Mononuclear cell (primary cell): ENCODE measurements at regions not wholly inside any gene's neighbourhood (a gene's known extent, or its start where the extent isn't known, plus 50 kb on each side); places are given as distances from the start of the nearest gene placed in this dataset.
"Not testable (repeated sequence)": the region's sequence is repeated elsewhere in the genome, so short reads cannot be mapped to it uniquely, and the experiment has no call there.

Experiments
- H3K27me3 ChIP-seq: 2 replicates; pipeline ENCODE4 v1.6.0; 2011; ENCODE audit warnings: low read length, control low read depth; ENCODE audit not compliant: insufficient read depth
- H3K4me1 ChIP-seq: 2 replicates; pipeline ENCODE4 v1.5.1; 2011; ENCODE audit warnings: mild to moderate bottlenecking, low read length, control low read depth; ENCODE audit not compliant: insufficient read depth
- H3K4me3 ChIP-seq: 2 replicates; pipeline ENCODE4 v1.5.1; 2011; ENCODE audit warnings: mild to moderate bottlenecking, low read length, moderate library complexity
- H3K9me3 ChIP-seq: 2 replicates; pipeline ENCODE4 v1.5.1; 2011; ENCODE audit warnings: low read depth, mild to moderate bottlenecking, control low read depth, low read length

- peaks cover 9% of the 10 kb centered on the region for H3K4me1 ChIP-seq
- H3K4me3 ChIP-seq: no peak overlapping the region
- no peaks in the 10 kb centered on the region for H3K9me3 ChIP-seq
- H3K27me3 ChIP-seq: no peaks in the 10 kb centered on the region
Measured at GRCh38 chr2:193267496-193268002, 1072.8 kb upstream of the TMEFF2 start.

GRCh38 chr2:193253014-193253530 lies 1058.3 kb upstream of the TMEFF2 start:
- H3K4me1 ChIP-seq: no peaks in the 10 kb centered on the region
- no peaks in the 10 kb centered on the region for H3K9me3 ChIP-seq
- H3K27me3 ChIP-seq: no peaks in the 10 kb centered on the region
- H3K4me3 ChIP-seq: no peak overlapping the region

GRCh38 chr2:193251909-193252308 lies 1057.2 kb upstream of the TMEFF2 start:
- H3K27me3 ChIP-seq: no peaks in the 10 kb centered on the region

GRCh38 chr2:193250389-193250788 lies 1055.7 kb upstream of the TMEFF2 start:
- Histone ChIP-seq H3K4me1 (no peaks in the 10 kb centered on the region), H3K27me3 (no peaks in the 10 kb centered on the region), H3K4me3 (no peak overlapping the region), H3K9me3 (no peaks in the 10 kb centered on the region)

More at GRCh38 chr2:193251909-193252308, 1057.2 kb upstream of the TMEFF2 start:
- no peaks in the 10 kb centered on the region for H3K4me1 ChIP-seq
- no peak overlapping the region for H3K4me3 ChIP-seq
- H3K9me3 ChIP-seq: no peaks in the 10 kb centered on the region

- Histone ChIP-seq H3K27me3 (no peaks in the 10 kb centered on the region), H3K9me3 (no peaks in the 10 kb centered on the region), H3K4me1 (no peaks in the 10 kb centered on the region), H3K4me3 (no peak overlapping the region)
Measured at GRCh38 chr2:193240752-193241151, 1046.0 kb upstream of the TMEFF2 start.

GRCh38 chr2:193231634-193232033 lies 1036.9 kb upstream of the TMEFF2 start:
- no peaks in the 10 kb centered on the region for H3K9me3 ChIP-seq
- H3K27me3 ChIP-seq: no peaks in the 10 kb centered on the region
- no peak overlapping the region for H3K4me3 ChIP-seq
- H3K4me1 ChIP-seq: no peaks in the 10 kb centered on the region

- Histone ChIP-seq H3K27me3 (no peaks in the 10 kb centered on the region), H3K4me3 (no peak overlapping the region), H3K4me1 (no peaks in the 10 kb centered on the region), H3K9me3 (no peaks in the 10 kb centered on the region)
Measured at GRCh38 chr2:193228276-193228675, 1033.5 kb upstream of the TMEFF2 start.

GRCh38 chr2:193222454-193222853 lies 1027.7 kb upstream of the TMEFF2 start:
- Histone ChIP-seq H3K4me3 (no peak overlapping the region), H3K9me3 (no peaks in the 10 kb centered on the region), H3K4me1 (no peaks in the 10 kb centered on the region), H3K27me3 (no peaks in the 10 kb centered on the region)

- Histone ChIP-seq H3K4me3 (no peak overlapping the region), H3K9me3 (no peaks in the 10 kb centered on the region), H3K27me3 (no peaks in the 10 kb centered on the region), H3K4me1 (no peaks in the 10 kb centered on the region)
Measured at GRCh38 chr2:193219413-193219812, 1024.7 kb upstream of the TMEFF2 start.

GRCh38 chr2:193201583-193201982 lies 1006.9 kb upstream of the TMEFF2 start:
- Histone ChIP-seq H3K4me1 (no peaks in the 10 kb centered on the region), H3K27me3 (no peaks in the 10 kb centered on the region), H3K4me3 (no peak overlapping the region), H3K9me3 (no peaks in the 10 kb centered on the region)

GRCh38 chr2:193199322-193199721 lies 1004.6 kb upstream of the TMEFF2 start:
- Histone ChIP-seq H3K27me3 (no peaks in the 10 kb centered on the region), H3K4me3 (no peak overlapping the region), H3K4me1 (no peaks in the 10 kb centered on the region), H3K9me3 (no peaks in the 10 kb centered on the region)

GRCh38 chr2:193187816-193188215 lies 993.1 kb upstream of the TMEFF2 start:
- Histone ChIP-seq H3K4me3 (no peak overlapping the region), H3K4me1 (no peaks in the 10 kb centered on the region), H3K9me3 (no peaks in the 10 kb centered on the region), H3K27me3 (no peaks in the 10 kb centered on the region)

GRCh38 chr2:193170981-193171380 lies 976.2 kb upstream of the TMEFF2 start:
- not testable (repeated sequence) for H3K27me3 ChIP-seq, H3K4me1 ChIP-seq

GRCh38 chr2:193156480-193156879 lies 961.7 kb upstream of the TMEFF2 start:
- Histone ChIP-seq H3K27me3 (no peaks in the 10 kb centered on the region), H3K4me1 (no peaks in the 10 kb centered on the region), H3K4me3 (no peak overlapping the region), H3K9me3 (no peaks in the 10 kb centered on the region)

More at GRCh38 chr2:193170981-193171380, 976.2 kb upstream of the TMEFF2 start:
- not testable (repeated sequence) for H3K4me3 ChIP-seq, H3K9me3 ChIP-seq

- Histone ChIP-seq H3K9me3 (no peaks in the 10 kb centered on the region), H3K4me1 (no peaks in the 10 kb centered on the region), H3K4me3 (no peak overlapping the region), H3K27me3 (no peaks in the 10 kb centered on the region)
Measured at GRCh38 chr2:193154076-193154475, 959.3 kb upstream of the TMEFF2 start.

GRCh38 chr2:193153576-193153975 lies 958.8 kb upstream of the TMEFF2 start:
- Histone ChIP-seq H3K27me3 (no peaks in the 10 kb centered on the region), H3K9me3 (no peaks in the 10 kb centered on the region), H3K4me3 (no peak overlapping the region), H3K4me1 (no peaks in the 10 kb centered on the region)
